ENCODE measurements at regions not wholly inside any gene's neighbourhood (a gene's known extent, or its start where the extent isn't known, plus 50 kb on each side); places are given as distances from the start of the nearest gene placed in this dataset.

GRCh38 chr6:73884540-73884939 lies 188.5 kb downstream of the CD109 start:
- no peak for ATAC-seq
- no peak for TF ChIP-seq ZNF70 (CRISPR knock-in tag; IDR thresholded peaks at IDR 0.05)
- no peak for TF ChIP-seq TCF4 (CRISPR knock-in tag; IDR thresholded peaks at IDR 0.05; ENCODE audit: borderline replicate concordance)
- TF ChIP-seq RARB (CRISPR knock-in tag; IDR thresholded peaks at IDR 0.05): no peak
- no peak for TF ChIP-seq BACH2 (CRISPR knock-in tag; IDR thresholded peaks at IDR 0.05; ENCODE audit: borderline replicate concordance)
- TF ChIP-seq ARNTL (CRISPR knock-in tag; IDR thresholded peaks at IDR 0.05; ENCODE audit: borderline replicate concordance, low read depth): no peak
- no peak for TF ChIP-seq SNAI2 (CRISPR knock-in tag; IDR thresholded peaks at IDR 0.05)
- TF ChIP-seq CREB5 (CRISPR knock-in tag; IDR thresholded peaks at IDR 0.05; ENCODE audit: low read depth): no peak
- TF ChIP-seq CSRNP3 (CRISPR knock-in tag; IDR thresholded peaks at IDR 0.05): no peak
- no peak for TF ChIP-seq ISL1 (CRISPR knock-in tag; IDR thresholded peaks at IDR 0.05)
- TF ChIP-seq ESRRG (CRISPR knock-in tag; IDR thresholded peaks at IDR 0.05): no peak
- TF ChIP-seq CSDC2 (CRISPR knock-in tag; IDR thresholded peaks at IDR 0.05): no peak
- no peak for TF ChIP-seq ZC3H10 (CRISPR knock-in tag; IDR thresholded peaks at IDR 0.05)
- no peak for TF ChIP-seq OSR1 (CRISPR knock-in tag; IDR thresholded peaks at IDR 0.05)
- TF ChIP-seq POU6F1 (CRISPR knock-in tag; IDR thresholded peaks at IDR 0.05; ENCODE audit: borderline replicate concordance, low read depth): no peak
- no peak for TF ChIP-seq PATZ1 (CRISPR knock-in tag; IDR thresholded peaks at IDR 0.05; ENCODE audit: borderline replicate concordance)
- no peak for TF ChIP-seq TOX (CRISPR knock-in tag; IDR thresholded peaks at IDR 0.05; ENCODE audit: borderline replicate concordance)
- TF ChIP-seq ZFP30 (CRISPR knock-in tag; IDR thresholded peaks at IDR 0.05): no peak
- TF ChIP-seq GLIS3 (CRISPR knock-in tag; IDR thresholded peaks at IDR 0.05): no peak
- no peak for TF ChIP-seq ZNF565 (CRISPR knock-in tag; conservative IDR thresholded peaks at IDR 0.05; ENCODE audit: low read depth)

- TF ChIP-seq ISL1 (CRISPR knock-in tag; IDR thresholded peaks at IDR 0.05): no peak
- no peak for TF ChIP-seq ZC3H10 (CRISPR knock-in tag; IDR thresholded peaks at IDR 0.05)
- TF ChIP-seq POU6F1 (CRISPR knock-in tag; IDR thresholded peaks at IDR 0.05; ENCODE audit: borderline replicate concordance, low read depth): no peak
- TF ChIP-seq CSRNP3 (CRISPR knock-in tag; IDR thresholded peaks at IDR 0.05): no peak
- no peak for TF ChIP-seq PPARA (CRISPR knock-in tag; IDR thresholded peaks at IDR 0.05; ENCODE audit: borderline replicate concordance)
- no peak for ATAC-seq
These were observed 183.7 kb downstream of the CD109 start for GRCh38 chr6:73879501-73880293.

- no peak for TF ChIP-seq PPARA (CRISPR knock-in tag; IDR thresholded peaks at IDR 0.05; ENCODE audit: borderline replicate concordance)
- TF ChIP-seq PATZ1 (CRISPR knock-in tag; IDR thresholded peaks at IDR 0.05; ENCODE audit: borderline replicate concordance): no peak
- no peak for TF ChIP-seq RARB (CRISPR knock-in tag; IDR thresholded peaks at IDR 0.05)
- no peak for TF ChIP-seq ZNF70 (CRISPR knock-in tag; IDR thresholded peaks at IDR 0.05)
- no peak for TF ChIP-seq TSHZ2 (CRISPR knock-in tag; IDR thresholded peaks at IDR 0.05)
- TF ChIP-seq ESRRG (CRISPR knock-in tag; IDR thresholded peaks at IDR 0.05): no peak
- no peak for TF ChIP-seq ISL1 (CRISPR knock-in tag; IDR thresholded peaks at IDR 0.05)
- no peak for ATAC-seq
These were observed 182.4 kb downstream of the CD109 start for GRCh38 chr6:73878403-73878802.

Measured in SK-N-SH treated with all-trans-retinoic acid at 6 μM for 48 hours (cell line).